GM23338 (cell line): ENCODE measurements at regions not wholly inside any gene's neighbourhood (a gene's known extent, or its start where the extent isn't known, plus 50 kb on each side); places are given as distances from the start of the nearest gene placed in this dataset.

Experiments used
- ATAC-seq: fragments of 200-7000 bp; cut with Tn5 transposase; 3 replicates; pipeline ENCODE4 v1.9.1; 2020
- DNase-seq: peaks from one replicate; pipeline ENCODE4 v3.0.0-alpha.2; 2015; ENCODE audit warnings: low spot score
- H2AFZ ChIP-seq: fragments of 200-600 bp; sonication (generic); 2 replicates; pipeline ENCODE4 v1.8.0; 2016; ENCODE audit warnings: antibody characterized with exemption, mild to moderate bottlenecking, moderate library complexity
- H3F3A ChIP-seq: fragments of 200-600 bp; sonication (generic); replicated peaks from 2 replicates; pipeline ENCODE4 v1.8.0; 2017; ENCODE audit warnings: antibody characterized with exemption, mixed run types, low read depth
- H3K27ac ChIP-seq: fragments of 200-600 bp; sonication (generic); 2 replicates; pipeline ENCODE4 v1.6.1; 2016; ENCODE audit warnings: low read depth
- H3K27me3 ChIP-seq: fragments of 200-600 bp; sonication (generic); 2 replicates; pipeline ENCODE4 v1.8.0; 2016; ENCODE audit warnings: mild to moderate bottlenecking, mixed run types, moderate library complexity; ENCODE audit not compliant: insufficient read depth
- H3K36me3 ChIP-seq: fragments of 200-600 bp; sonication (generic); 2 replicates; pipeline ENCODE4 v1.8.0; 2016; ENCODE audit warnings: mild to moderate bottlenecking; ENCODE audit not compliant: insufficient read depth
- H3K4me1 ChIP-seq: fragments of 200-600 bp; sonication (generic); 2 replicates; pipeline ENCODE4 v1.8.0; 2016; ENCODE audit warnings: mild to moderate bottlenecking, moderate library complexity; ENCODE audit not compliant: insufficient read depth
- H3K4me2 ChIP-seq: fragments of 200-600 bp; sonication (generic); 2 replicates; pipeline ENCODE4 v1.7.1; 2017; ENCODE audit warnings: mixed run types
- H3K4me3 ChIP-seq: fragments of 200-600 bp; sonication (generic); 2 replicates; pipeline ENCODE4 v1.6.1; 2016; ENCODE audit warnings: mixed run types
- H3K79me2 ChIP-seq: fragments of 200-600 bp; sonication (generic); replicated peaks from 2 replicates; pipeline ENCODE4 v1.8.0; 2017; ENCODE audit warnings: mild to moderate bottlenecking; ENCODE audit not compliant: insufficient read depth
- H3K9me2 ChIP-seq: fragments of 200-600 bp; sonication (generic); 2 replicates; pipeline ENCODE4 v1.8.0; 2017; ENCODE audit not compliant: insufficient read depth
- H4K20me1 ChIP-seq: fragments of 200-600 bp; sonication (generic); replicated peaks from 2 replicates; pipeline ENCODE4 v1.8.0; 2017; ENCODE audit warnings: mild to moderate bottlenecking; ENCODE audit not compliant: insufficient read depth
- H3K27ac Mint-ChIP-seq: 2 replicates; pipeline ENCODE4 v1.8.0; 2020; ENCODE audit warnings: inconsistent platforms, mild to moderate bottlenecking, moderate library complexity, mixed read lengths
- H3K27me3 Mint-ChIP-seq: 3 replicates; pipeline ENCODE4 v1.8.0; 2022; ENCODE audit warnings: low read depth, mild to moderate bottlenecking, moderate library complexity, mixed read lengths, inconsistent platforms; ENCODE audit not compliant: insufficient read depth, poor library complexity
- H3K36me3 Mint-ChIP-seq: 3 replicates; pipeline ENCODE4 v1.8.0; 2021; ENCODE audit warnings: low read depth, mild to moderate bottlenecking, inconsistent platforms, moderate library complexity, mixed read lengths
- H3K4me1 Mint-ChIP-seq: 3 replicates; pipeline ENCODE4 v1.8.0; 2020; ENCODE audit warnings: mild to moderate bottlenecking, inconsistent platforms, mixed read lengths
- H3K4me3 Mint-ChIP-seq: 3 replicates; pipeline ENCODE4 v1.8.0; 2021; ENCODE audit warnings: moderate library complexity, mild to moderate bottlenecking, inconsistent platforms, mixed read lengths
- H3K9me3 Mint-ChIP-seq: 3 replicates; pipeline ENCODE4 v1.8.0; 2020; ENCODE audit warnings: moderate library complexity, mild to moderate bottlenecking, inconsistent platforms, mixed read lengths
- CTCF ChIP-seq, 2 experiments: fragments of 200-600 bp in 1 of 2; sonication (generic) in 1 of 2; conservative IDR thresholded peaks; 2 replicates each; pipeline versions ENCODE4 v1.5.1 to v1.6.1; 2016 to 2017; ENCODE audit warnings: antibody characterized with exemption in 2 of 2, low read depth in 2 of 2, mild to moderate bottlenecking in 2 of 2, moderate library complexity in 1 of 2
- ETS1 ChIP-seq: IDR thresholded peaks from 2 replicates; pipeline ENCODE4 v1.6.1; 2016; ENCODE audit warnings: antibody characterized with exemption
- EZH2 ChIP-seq: fragments of 200-600 bp; sonication (generic); IDR thresholded peaks from one replicate; pipeline ENCODE4 v1.8.0; 2017; ENCODE audit warnings: antibody characterized with exemption, mild to moderate bottlenecking, low read depth; ENCODE audit not compliant: unreplicated experiment
- NANOG ChIP-seq: IDR thresholded peaks from 2 replicates; pipeline ENCODE4 v1.6.1; 2016; ENCODE audit warnings: antibody characterized with exemption, borderline replicate concordance
- REST ChIP-seq: IDR thresholded peaks from one replicate; pipeline ENCODE4 v1.6.1; 2018; ENCODE audit warnings: antibody characterized with exemption; ENCODE audit not compliant: unreplicated experiment
- ZNF462 ChIP-seq: fragments of 250-450 bp; sonication (Bioruptor Pico); IDR thresholded peaks from 2 replicates; pipeline ENCODE4 v1.5.0; 2020; ENCODE audit warnings: mild to moderate bottlenecking, moderate library complexity

- Histone ChIP-seq H3K4me3 (no peak overlapping the region), H3K4me2 (no peak overlapping the region), H3K9me2 (no peaks in the 10 kb centered on the region), H3K27ac (no peak overlapping the region), H3K36me3 (no peaks in the 10 kb centered on the region), H3K79me2 (no peaks in the 10 kb centered on the region), H2AFZ (no peak overlapping the region), H3K27me3 (no peaks in the 10 kb centered on the region), H3F3A (no peaks in the 10 kb centered on the region), H4K20me1 (no peaks in the 10 kb centered on the region), H3K4me1 (no peaks in the 10 kb centered on the region)
- DNase-seq, result no peak
- H3K36me3 Mint-ChIP-seq, result peaks cover 7% of the 10 kb centered on the region; the same call in 2 of the 3 replicates
- ATAC-seq, result no peak
- no peak overlapping the region for H3K4me3 Mint-ChIP-seq
- H3K27ac Mint-ChIP-seq, result no peak overlapping the region
- no peaks in the 10 kb centered on the region for H3K4me1 Mint-ChIP-seq
- H3K27me3 Mint-ChIP-seq, result no peaks in the 10 kb centered on the region
- TF ChIP-seq CTCF (conservative IDR thresholded peaks at IDR 0.05; ENCODE audit: low read depth in 2 of 2), result no peak
- peaks cover 18% of the 10 kb centered on the region for H3K9me3 Mint-ChIP-seq
These were observed 1758.2 kb upstream of the RAG2 start for GRCh38 chr11:38356255-38356654.

GRCh38 chr11:38345286-38345685 lies 1747.2 kb upstream of the RAG2 start:
- H3K4me3 Mint-ChIP-seq, result no peak overlapping the region
- H2AFZ ChIP-seq, result no peak overlapping the region
- H3K36me3 ChIP-seq, result no peaks in the 10 kb centered on the region
- H3K4me3 ChIP-seq, result no peak overlapping the region; the same call in 1 of the 2 replicates
- DNase-seq (no peak), ATAC-seq (no peak)
- no peaks in the 10 kb centered on the region for H3F3A ChIP-seq
- H3K9me3 Mint-ChIP-seq, result peaks cover 15% of the 10 kb centered on the region
- no peaks in the 10 kb centered on the region for H4K20me1 ChIP-seq
- no peaks in the 10 kb centered on the region for H3K4me1 ChIP-seq
- no peak overlapping the region for H3K4me2 ChIP-seq
- no peaks in the 10 kb centered on the region for H3K27me3 Mint-ChIP-seq
- H3K36me3 Mint-ChIP-seq, result peaks cover 11% of the 10 kb centered on the region
- no peaks in the 10 kb centered on the region for H3K27me3 ChIP-seq
- H3K4me1 Mint-ChIP-seq, result no peaks in the 10 kb centered on the region
- no peak overlapping the region for H3K27ac ChIP-seq
- H3K9me2 ChIP-seq, result no peaks in the 10 kb centered on the region
- H3K27ac Mint-ChIP-seq, result no peak overlapping the region
- H3K79me2 ChIP-seq, result no peaks in the 10 kb centered on the region
- TF ChIP-seq CTCF (conservative IDR thresholded peaks at IDR 0.05; ENCODE audit: low read depth in 2 of 2) (no peak), NANOG (no peak), ETS1 (no peak), ZNF462 (CRISPR knock-in tag) (no peak), EZH2 (no peak), REST (no peak)
